Amygdala (tissue), 56 donors: ENCODE measurements at regions not wholly inside any gene's neighbourhood (a gene's known extent, or its start where the extent isn't known, plus 50 kb on each side); places are given as distances from the start of the nearest gene placed in this dataset.

Experiments
- DNase-seq, 56 donors: peaks; one replicate each; lab custom pipeline; 2025; lab: John Stamatoyannopoulos, UW

- no peak for DNase-seq
Observed at GRCh38 chr17:79661292-79662041, 50.6 kb upstream of the RBFOX3 start.
